K562 (cell line): ENCODE measurements at regions not wholly inside any gene's neighbourhood (a gene's known extent, or its start where the extent isn't known, plus 50 kb on each side); places are given as distances from the start of the nearest gene placed in this dataset.

ENCODE experiments used
- ARID1B ChIP-seq: fragments of 450-650 bp; IDR thresholded peaks from 2 replicates; pipeline ENCODE4 v1.6.1; 2016; ENCODE audit warnings: antibody characterized with exemption, mild to moderate bottlenecking, inconsistent platforms
- ATF1 ChIP-seq, 2 experiments: fragments of 450-650 bp in 1 of 2; IDR thresholded peaks; 2 replicates each; pipeline ENCODE4 v1.6.1; 2016; ENCODE audit warnings: missing compliant biosample characterization in 1 of 2, missing genetic modification characterization in 1 of 2
- E2F3 ChIP-seq: fragments of 250-450 bp; sonication (Bioruptor Pico); IDR thresholded peaks from 2 replicates; pipeline ENCODE4 v1.4.0; 2020; ENCODE audit warnings: mild to moderate bottlenecking
- GATAD2A ChIP-seq: fragments of 450-650 bp; IDR thresholded peaks from 2 replicates; pipeline ENCODE4 v1.6.1; 2017
- HMGN3 ChIP-seq: IDR thresholded peaks from 2 replicates; pipeline ENCODE4 v1.6.1; 2011; ENCODE audit warnings: borderline replicate concordance, low read depth, mild to moderate bottlenecking, mixed read lengths, low read length; ENCODE audit not compliant: insufficient read length; ENCODE audit errors: extremely low read depth
- JUNB ChIP-seq: fragments of 450-650 bp; formaldehyde crosslinking; conservative IDR thresholded peaks from 2 replicates; pipeline ENCODE4 v1.4.0; 2020; ENCODE audit warnings: mild to moderate bottlenecking
- KDM5B ChIP-seq: fragments of 200-600 bp; sonication (generic); IDR thresholded peaks from 2 replicates; pipeline ENCODE4 v1.6.1; 2012; ENCODE audit warnings: low read depth, mild to moderate bottlenecking, moderate library complexity, low read length, control low read depth, inconsistent platforms; ENCODE audit not compliant: insufficient replicate concordance
- L3MBTL2 ChIP-seq: fragments of 450-650 bp; IDR thresholded peaks from 2 replicates; pipeline ENCODE4 v1.6.1; 2016; ENCODE audit warnings: mild to moderate bottlenecking, moderate library complexity
- MGA ChIP-seq: fragments of 450-650 bp; IDR thresholded peaks from 2 replicates; pipeline ENCODE4 v1.6.1; 2016; ENCODE audit warnings: mild to moderate bottlenecking, moderate library complexity
- NR2F6 ChIP-seq: fragments of 450-650 bp; formaldehyde crosslinking; IDR thresholded peaks from 2 replicates; pipeline ENCODE4 v1.4.0; 2020; ENCODE audit warnings: mild to moderate bottlenecking
- NUFIP1 ChIP-seq: fragments of 450-650 bp; IDR thresholded peaks from 2 replicates; pipeline ENCODE4 v1.6.1; 2018; ENCODE audit not compliant: partially characterized antibody
- SAFB ChIP-seq: fragments of 200-400 bp; formaldehyde crosslinking; IDR thresholded peaks from 2 replicates; pipeline ENCODE4 v1.6.1; 2017; ENCODE audit warnings: low read depth, low read length, borderline replicate concordance
- SNIP1 ChIP-seq: fragments of 450-650 bp; IDR thresholded peaks from 2 replicates; pipeline ENCODE4 v1.7.1; 2017; ENCODE audit warnings: low read depth, mild to moderate bottlenecking
- TBL1XR1 ChIP-seq, 2 experiments: IDR thresholded peaks; 2 replicates each; pipeline ENCODE4 v1.6.1; 2012; ENCODE audit warnings: improper control_type of control experiment in 2 of 2, low read length in 2 of 2, mild to moderate bottlenecking in 1 of 2
- ZNF766 ChIP-seq: fragments of 200-800 bp; sonication (Bioruptor generic); conservative IDR thresholded peaks from 2 replicates; pipeline ENCODE4 v1.6.1; 2016; ENCODE audit warnings: missing genetic modification characterization, missing compliant biosample characterization
- TF ChIP-seq, protein P1 (sequence below): fragments of 250-450 bp; sonication (Bioruptor Pico); IDR thresholded peaks from 2 replicates; pipeline ENCODE4 v1.8.0; 2022; ENCODE audit warnings: moderate library complexity, mild to moderate bottlenecking, inconsistent platforms

DNA sequence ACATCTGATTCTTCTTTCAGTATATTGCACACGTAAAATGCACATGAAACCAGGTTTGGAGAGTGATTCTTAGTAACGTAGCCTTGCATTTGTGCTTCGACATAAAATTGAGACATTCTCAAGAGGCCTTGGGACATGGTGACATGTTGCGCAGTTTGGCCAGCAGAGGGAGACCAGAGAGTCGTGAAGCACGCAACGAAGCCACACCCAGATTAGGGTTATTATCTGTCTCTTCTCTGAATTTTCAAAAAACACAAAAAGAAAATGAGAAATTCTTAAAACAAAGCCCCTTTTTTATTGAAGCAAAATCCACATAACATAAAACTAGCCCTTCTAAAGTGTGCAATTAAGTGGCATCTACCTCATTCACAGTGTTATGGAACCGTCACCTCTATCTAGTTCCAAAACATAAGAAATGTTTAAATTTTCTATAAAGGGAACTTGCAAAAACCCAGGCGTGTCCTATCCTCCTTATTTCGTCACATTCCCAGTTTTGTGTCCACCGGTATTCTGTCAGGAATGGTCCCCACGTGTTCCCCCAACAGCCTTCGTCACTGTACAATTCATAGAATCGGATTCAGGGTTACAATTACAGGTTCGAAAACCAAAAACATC is 108.8 kb upstream of the ATF7IP start (continued):
- peak; percentile 36 for TF ChIP-seq MGA
- TF ChIP-seq SNIP1, result no peak
- no peak for TF ChIP-seq NUFIP1
- TF ChIP-seq, protein P1, sequence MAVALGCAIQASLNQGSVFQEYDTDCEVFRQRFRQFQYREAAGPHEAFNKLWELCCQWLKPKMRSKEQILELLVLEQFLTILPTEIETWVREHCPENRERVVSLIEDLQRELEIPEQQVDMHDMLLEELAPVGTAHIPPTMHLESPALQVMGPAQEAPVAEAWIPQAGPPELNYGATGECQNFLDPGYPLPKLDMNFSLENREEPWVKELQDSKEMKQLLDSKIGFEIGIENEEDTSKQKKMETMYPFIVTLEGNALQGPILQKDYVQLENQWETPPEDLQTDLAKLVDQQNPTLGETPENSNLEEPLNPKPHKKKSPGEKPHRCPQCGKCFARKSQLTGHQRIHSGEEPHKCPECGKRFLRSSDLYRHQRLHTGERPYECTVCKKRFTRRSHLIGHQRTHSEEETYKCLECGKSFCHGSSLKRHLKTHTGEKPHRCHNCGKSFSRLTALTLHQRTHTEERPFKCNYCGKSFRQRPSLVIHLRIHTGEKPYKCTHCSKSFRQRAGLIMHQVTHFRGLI (CRISPR knock-in tag), result no peak
- no peak for TF ChIP-seq HMGN3
- TF ChIP-seq TBL1XR1 (IDR thresholded peaks at IDR 0.05; ENCODE audit: low read length in 2 of 2), result no peak
- TF ChIP-seq L3MBTL2, result peak; percentile 31
- no peak for TF ChIP-seq SAFB
- no peak for TF ChIP-seq KDM5B
- TF ChIP-seq E2F3 (CRISPR knock-in tag), result no peak
- TF ChIP-seq ATF1 (CRISPR knock-in tag; IDR thresholded peaks at IDR 0.05), result no peak
- peak; percentile 32; the same call in 1 of the 2 replicates for TF ChIP-seq ATF1 (tag; IDR thresholded peaks at IDR 0.05)
- no peak for TF ChIP-seq JUNB (CRISPR knock-in tag)
- TF ChIP-seq ZNF766 (CRISPR knock-in tag), result peak; percentile 39; the same call in 1 of the 2 replicates
- TF ChIP-seq GATAD2A, result no peak
- peak; percentile 17; the same call in 1 of the 2 replicates for TF ChIP-seq ARID1B
- TF ChIP-seq NR2F6, result no peak
